ENCODE measurements at regions not wholly inside any gene's neighbourhood (a gene's known extent, or its start where the extent isn't known, plus 50 kb on each side); places are given as distances from the start of the nearest gene placed in this dataset.

DNA sequence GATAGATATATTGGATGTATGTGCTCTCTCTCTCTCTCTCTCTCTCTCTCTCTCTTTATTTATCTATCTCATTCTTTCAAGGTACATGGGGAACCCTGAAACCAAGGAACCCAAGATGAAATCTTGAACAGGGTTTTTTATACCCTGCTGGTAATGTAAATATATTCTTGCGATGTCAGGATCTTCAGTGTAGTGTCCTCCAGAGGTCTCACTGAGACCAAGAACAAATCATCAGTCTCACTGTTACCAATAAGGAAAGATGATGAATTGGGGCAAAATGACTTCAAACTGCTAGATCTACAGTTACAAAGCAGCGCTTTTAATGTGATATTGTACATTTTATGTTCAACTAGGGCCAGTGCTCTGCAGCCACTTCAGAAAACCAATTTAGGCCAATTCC is 423.5 kb downstream of the ANKRD7 start:
- DNase-seq, result no peak
- H3K9me3 ChIP-seq (ENCODE audit: control insufficient read depth, low read length), result no peaks in the 10 kb centered on the region
- H3K27ac ChIP-seq (ENCODE audit: low read depth in 1 of 2, low read length in 2 of 2), result no peak overlapping the region
- ATAC-seq (ENCODE audit: low FRiP score), result no peak
- WGBS, 2 donors, result 89 to 91% methylated on average over 2 of the region's 2 CpGs
- no peaks in the 10 kb centered on the region for H3K36me3 ChIP-seq (ENCODE audit: control insufficient read depth in 1 of 2, insufficient read depth in 2 of 2, low read length in 1 of 2)
- H3K4me3 ChIP-seq (ENCODE audit: low read length in 2 of 2), result no peak overlapping the region
- H3K4me1 ChIP-seq (ENCODE audit: control insufficient read depth in 1 of 2, insufficient read depth in 2 of 2, low read length in 2 of 2), result no peaks in the 10 kb centered on the region
- intact Hi-C loops (cut with DNase I), result no loop called here
- no peaks in the 10 kb centered on the region for H3K27me3 ChIP-seq (ENCODE audit: control insufficient read depth in 1 of 2, insufficient read depth in 2 of 2, low read length in 1 of 2)

DNA sequence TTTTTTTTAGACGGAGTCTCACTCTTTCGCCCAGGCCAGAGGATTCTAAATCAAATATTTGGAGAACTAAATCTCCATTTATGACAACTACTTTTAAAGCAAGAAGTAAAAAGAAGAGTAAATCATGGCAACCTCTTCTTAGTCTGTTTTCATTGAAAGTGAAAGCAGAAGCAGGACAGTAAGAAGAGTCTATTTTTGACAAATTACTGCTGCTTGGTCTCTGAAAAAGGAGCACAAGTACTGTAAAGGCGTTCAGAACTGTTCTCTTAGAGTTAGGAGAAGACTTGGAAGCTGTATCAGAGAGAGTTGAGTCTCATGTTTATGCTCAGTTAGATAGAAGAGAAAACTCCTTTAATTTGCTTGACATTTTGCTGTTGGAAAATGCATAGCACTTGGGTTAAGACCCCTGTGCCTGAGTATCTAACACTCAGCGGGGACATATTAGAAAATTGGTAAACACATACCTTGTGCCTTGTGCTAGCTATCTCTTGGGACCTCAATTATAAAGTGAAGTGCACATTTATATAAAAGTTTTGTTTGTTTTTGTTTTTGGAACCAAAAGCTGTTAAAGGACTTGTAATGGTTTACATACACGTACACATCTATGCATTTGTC is 433.0 kb downstream of the ANKRD7 start:
- Histone ChIP-seq H3K27ac (ENCODE audit: low read depth in 1 of 2, low read length in 2 of 2) (no peak overlapping the region), H3K36me3 (ENCODE audit: control insufficient read depth in 1 of 2, insufficient read depth in 2 of 2, low read length in 1 of 2) (no peaks in the 10 kb centered on the region), H3K4me3 (ENCODE audit: low read length in 2 of 2) (no peak overlapping the region), H3K9me3 (ENCODE audit: control insufficient read depth, low read length) (no peaks in the 10 kb centered on the region), H3K27me3 (ENCODE audit: control insufficient read depth in 1 of 2, insufficient read depth in 2 of 2, low read length in 1 of 2) (no peaks in the 10 kb centered on the region), H3K4me1 (ENCODE audit: control insufficient read depth in 1 of 2, insufficient read depth in 2 of 2, low read length in 2 of 2) (no peaks in the 10 kb centered on the region)
- DNase-seq, result no peak
- 77 to 80% methylated on average over 5 of the region's 5 CpGs for WGBS, 2 donors
- ATAC-seq (ENCODE audit: low FRiP score), result no peak
- intact Hi-C loops (cut with DNase I), result no loop called here

DNA sequence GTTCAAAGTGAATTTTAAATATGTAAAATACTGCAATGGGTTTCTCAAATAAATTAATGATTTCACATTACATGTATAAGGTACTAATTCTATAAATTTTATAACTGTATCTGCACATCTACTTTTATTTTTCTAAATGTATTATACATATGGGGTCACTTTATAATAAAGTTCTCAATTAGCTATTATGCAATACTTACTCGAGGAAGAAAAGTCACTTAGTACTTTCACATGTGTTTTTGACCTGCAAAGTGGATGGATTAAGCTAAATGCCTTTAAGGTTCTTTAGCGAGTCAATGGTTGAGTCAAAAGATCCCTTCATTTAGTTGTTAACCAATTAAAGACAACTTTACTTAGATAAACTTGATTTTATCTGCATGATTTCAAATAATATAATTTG is 437.8 kb downstream of the ANKRD7 start:
- no peaks in the 10 kb centered on the region for H3K4me1 ChIP-seq (ENCODE audit: control insufficient read depth in 1 of 2, insufficient read depth in 2 of 2, low read length in 2 of 2)
- H3K36me3 ChIP-seq (ENCODE audit: control insufficient read depth in 1 of 2, insufficient read depth in 2 of 2, low read length in 1 of 2), result no peaks in the 10 kb centered on the region
- intact Hi-C loops (cut with DNase I), result no loop called here
- H3K4me3 ChIP-seq (ENCODE audit: low read length in 2 of 2), result no peak overlapping the region
- ATAC-seq (ENCODE audit: low FRiP score) (no peak), DNase-seq (no peak)
- no peaks in the 10 kb centered on the region for H3K9me3 ChIP-seq (ENCODE audit: control insufficient read depth, low read length)
- H3K27me3 ChIP-seq (ENCODE audit: control insufficient read depth in 1 of 2, insufficient read depth in 2 of 2, low read length in 1 of 2), result no peaks in the 10 kb centered on the region
- H3K27ac ChIP-seq (ENCODE audit: low read depth in 1 of 2, low read length in 2 of 2), result no peak overlapping the region
- 90 to 92% methylated on average over 2 of the region's 2 CpGs for WGBS, 2 donors

DNA sequence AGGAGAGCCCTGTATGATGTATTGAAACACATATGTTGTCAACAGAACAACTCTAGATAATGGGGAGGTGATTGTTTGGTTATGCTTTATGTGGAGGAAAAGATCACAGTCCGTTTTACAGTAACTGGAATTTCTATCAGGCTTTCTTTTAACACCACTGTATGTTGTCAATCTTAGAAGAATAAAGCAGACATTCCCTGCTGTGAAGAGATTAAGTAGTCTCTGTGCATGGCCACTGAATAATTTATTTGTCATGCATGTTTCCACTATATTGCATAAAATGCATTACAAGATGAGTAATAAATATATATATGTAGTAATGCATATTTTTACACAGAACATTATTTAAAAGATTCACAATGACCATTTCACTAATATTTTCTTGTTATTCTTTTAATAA is 440.0 kb downstream of the ANKRD7 start:
- H3K27me3 ChIP-seq (ENCODE audit: control insufficient read depth in 1 of 2, insufficient read depth in 2 of 2, low read length in 1 of 2), result no peaks in the 10 kb centered on the region
- 64 to 74% methylated on average over 1 of the region's 1 CpG for WGBS, 2 donors
- ATAC-seq (ENCODE audit: low FRiP score), result no peak
- H3K9me3 ChIP-seq (ENCODE audit: control insufficient read depth, low read length), result no peaks in the 10 kb centered on the region
- no peaks in the 10 kb centered on the region for H3K36me3 ChIP-seq (ENCODE audit: control insufficient read depth in 1 of 2, insufficient read depth in 2 of 2, low read length in 1 of 2)
- no peak overlapping the region for H3K27ac ChIP-seq (ENCODE audit: low read depth in 1 of 2, low read length in 2 of 2)
- intact Hi-C loops (cut with DNase I), result no loop called here
- H3K4me1 ChIP-seq (ENCODE audit: control insufficient read depth in 1 of 2, insufficient read depth in 2 of 2, low read length in 2 of 2), result no peaks in the 10 kb centered on the region
- DNase-seq, result no peak
- H3K4me3 ChIP-seq (ENCODE audit: low read length in 2 of 2), result no peak overlapping the region

DNA sequence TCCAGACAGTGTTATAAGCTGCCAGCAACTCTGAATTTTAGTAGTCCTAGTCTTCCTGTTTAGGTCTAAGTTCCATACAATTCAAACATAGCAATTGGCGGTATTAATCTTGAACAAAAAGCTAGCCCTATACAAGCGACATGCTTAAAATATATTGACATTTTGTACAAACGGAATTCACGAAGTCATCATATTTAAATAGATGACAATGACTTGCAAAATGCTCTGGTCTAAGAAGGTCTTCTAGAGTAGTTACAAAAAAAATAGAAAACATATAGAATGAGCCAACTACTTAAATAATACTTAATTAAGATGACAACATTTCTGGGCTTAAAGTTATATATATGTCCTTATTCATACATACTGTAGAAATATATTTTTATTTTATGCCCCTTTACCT is 446.6 kb downstream of the ANKRD7 start:
- Histone ChIP-seq H3K27me3 (ENCODE audit: control insufficient read depth in 1 of 2, insufficient read depth in 2 of 2, low read length in 1 of 2) (no peaks in the 10 kb centered on the region), H3K4me3 (ENCODE audit: low read length in 2 of 2) (no peak overlapping the region), H3K9me3 (ENCODE audit: control insufficient read depth, low read length) (no peaks in the 10 kb centered on the region), H3K27ac (ENCODE audit: low read depth in 1 of 2, low read length in 2 of 2) (no peak overlapping the region), H3K4me1 (ENCODE audit: control insufficient read depth in 1 of 2, insufficient read depth in 2 of 2, low read length in 2 of 2) (no peaks in the 10 kb centered on the region), H3K36me3 (ENCODE audit: control insufficient read depth in 1 of 2, insufficient read depth in 2 of 2, low read length in 1 of 2) (no peaks in the 10 kb centered on the region)
- DNase-seq (no peak), ATAC-seq (ENCODE audit: low FRiP score) (no peak)
- 60 to 89% methylated on average over 4 of the region's 4 CpGs for WGBS, 2 donors
- intact Hi-C loops (cut with DNase I), result no loop called here

DNA sequence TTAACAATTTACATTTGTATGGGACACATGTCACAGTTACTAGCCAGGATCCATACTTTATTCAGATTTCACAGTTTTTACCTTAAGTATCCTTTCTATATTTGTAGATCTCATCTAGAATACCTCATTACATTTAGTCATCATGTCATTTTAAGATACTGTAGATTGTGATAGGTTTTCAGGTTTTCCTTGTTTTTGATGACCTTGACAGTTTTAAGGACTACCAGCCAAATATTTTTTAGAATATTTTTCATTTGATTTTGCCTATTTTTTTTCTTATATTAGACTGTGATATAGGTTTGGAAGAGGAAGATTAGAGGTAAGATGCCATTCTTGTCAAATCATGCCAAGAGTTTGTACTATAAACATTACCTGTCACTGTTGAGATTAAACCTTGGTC is 460.3 kb downstream of the ANKRD7 start:
- H3K27ac ChIP-seq (ENCODE audit: low read depth in 1 of 2, low read length in 2 of 2), result no peak overlapping the region
- no peaks in the 10 kb centered on the region for H3K36me3 ChIP-seq (ENCODE audit: control insufficient read depth in 1 of 2, insufficient read depth in 2 of 2, low read length in 1 of 2)
- intact Hi-C loops (cut with DNase I), result no loop called here
- no peak for ATAC-seq (ENCODE audit: low FRiP score)
- peaks cover 0 to 1% of the 10 kb centered on the region in 2 donors for H3K4me1 ChIP-seq (ENCODE audit: control insufficient read depth in 1 of 2, insufficient read depth in 2 of 2, low read length in 2 of 2)
- no peak overlapping the region for H3K4me3 ChIP-seq (ENCODE audit: low read length in 2 of 2)
- DNase-seq, result no peak
- no peaks in the 10 kb centered on the region for H3K9me3 ChIP-seq (ENCODE audit: control insufficient read depth, low read length)
- no peaks in the 10 kb centered on the region for H3K27me3 ChIP-seq (ENCODE audit: control insufficient read depth in 1 of 2, insufficient read depth in 2 of 2, low read length in 1 of 2)

DNA sequence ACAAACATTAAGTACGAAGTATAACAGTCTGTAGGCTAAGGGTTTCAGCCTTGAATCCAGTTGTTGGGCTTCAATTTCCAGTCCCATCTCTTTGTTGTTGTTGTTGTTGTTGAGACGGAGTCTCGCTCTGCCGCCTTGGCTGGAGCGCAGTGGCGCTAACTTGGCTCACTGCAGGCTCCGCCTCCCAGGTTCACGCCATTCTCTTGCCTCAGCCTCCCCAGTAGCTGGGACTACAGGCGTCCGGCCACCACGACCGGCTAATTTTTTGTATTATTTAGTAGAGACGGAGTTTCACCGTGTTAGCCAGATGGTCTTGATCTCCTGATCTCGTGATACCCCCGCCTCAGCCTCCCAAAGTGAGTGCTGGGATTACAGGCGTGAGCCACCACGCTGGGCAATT is 464.9 kb downstream of the ANKRD7 start:
- no peaks in the 10 kb centered on the region for H3K27me3 ChIP-seq (ENCODE audit: control insufficient read depth in 1 of 2, insufficient read depth in 2 of 2, low read length in 1 of 2)
- intact Hi-C loops (cut with DNase I), result no loop called here

DNA sequence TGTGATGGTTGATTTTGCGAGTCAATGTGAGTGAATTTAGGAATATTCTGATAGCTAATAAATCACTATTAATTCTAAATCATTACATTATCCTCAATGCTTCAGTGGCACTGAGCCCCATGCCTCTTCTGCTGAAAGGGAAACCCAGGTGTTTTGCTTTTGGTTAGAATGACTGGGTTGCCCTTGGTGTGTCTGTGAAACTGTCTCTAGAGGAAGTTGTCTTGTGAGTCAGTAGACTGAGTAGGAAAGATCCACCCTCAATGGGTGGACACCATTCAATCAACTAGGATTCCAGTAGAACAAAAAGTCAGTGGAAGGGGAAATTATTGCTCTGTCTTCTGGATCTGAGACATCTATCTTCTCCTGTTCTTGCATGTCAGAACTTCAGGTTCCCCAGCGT is 472.4 kb downstream of the ANKRD7 start:
- 94 to 95% methylated on average over 2 of the region's 2 CpGs for whole genome bisulfite sequencing, 2 donors

More for the DNA sequence above, 464.9 kb downstream of the ANKRD7 start:
- Histone ChIP-seq H3K4me1 (ENCODE audit: control insufficient read depth in 1 of 2, insufficient read depth in 2 of 2, low read length in 2 of 2) (no peaks in the 10 kb centered on the region), H3K9me3 (ENCODE audit: control insufficient read depth, low read length) (no peaks in the 10 kb centered on the region), H3K4me3 (ENCODE audit: low read length in 2 of 2) (no peak overlapping the region), H3K27ac (ENCODE audit: low read depth in 1 of 2, low read length in 2 of 2) (no peak overlapping the region), H3K36me3 (ENCODE audit: control insufficient read depth in 1 of 2, insufficient read depth in 2 of 2, low read length in 1 of 2) (no peaks in the 10 kb centered on the region)
- ATAC-seq (ENCODE audit: low FRiP score) (no peak), DNase-seq (peak in 1 of 2 donors; percentile 50)
- WGBS, 2 donors, result 97 to 98% methylated on average over 18 of the region's 18 CpGs

DNA sequence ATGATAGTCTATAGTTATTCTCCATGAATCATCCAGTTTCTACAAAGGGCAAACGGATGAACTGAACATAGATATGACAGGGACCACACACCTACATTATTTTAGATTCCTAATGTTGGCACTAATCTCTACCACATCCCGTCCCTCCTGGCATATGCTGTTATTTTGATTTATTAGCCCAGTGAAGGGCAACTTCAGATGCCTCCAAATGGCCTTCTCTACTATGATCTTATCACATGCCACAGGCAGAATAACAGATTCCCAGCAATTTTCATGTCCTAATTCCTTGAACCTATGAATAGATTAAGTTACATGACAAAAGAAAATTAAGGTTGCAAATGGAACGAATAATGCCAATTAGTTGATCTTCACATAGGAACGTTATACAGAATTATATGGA is 474.7 kb downstream of the ANKRD7 start:
- ATAC-seq (ENCODE audit: low FRiP score) (no peak), DNase-seq (no peak)
- intact Hi-C loops (cut with DNase I), result no loop called here
- no peak overlapping the region for H3K27ac ChIP-seq (ENCODE audit: low read depth in 1 of 2, low read length in 2 of 2)
- no peak overlapping the region for H3K4me3 ChIP-seq (ENCODE audit: low read length in 2 of 2)
- H3K4me1 ChIP-seq (ENCODE audit: control insufficient read depth in 1 of 2, insufficient read depth in 2 of 2, low read length in 2 of 2), result no peaks in the 10 kb centered on the region
- WGBS, 2 donors, result 75 to 84% methylated on average over 4 of the region's 4 CpGs
- H3K36me3 ChIP-seq (ENCODE audit: control insufficient read depth in 1 of 2, insufficient read depth in 2 of 2, low read length in 1 of 2), result no peaks in the 10 kb centered on the region
- H3K9me3 ChIP-seq (ENCODE audit: control insufficient read depth, low read length), result no peaks in the 10 kb centered on the region
- H3K27me3 ChIP-seq (ENCODE audit: control insufficient read depth in 1 of 2, insufficient read depth in 2 of 2, low read length in 1 of 2), result no peaks in the 10 kb centered on the region

More for the DNA sequence above, 472.4 kb downstream of the ANKRD7 start:
- H3K27me3 ChIP-seq (ENCODE audit: control insufficient read depth in 1 of 2, insufficient read depth in 2 of 2, low read length in 1 of 2), result no peaks in the 10 kb centered on the region
- no peaks in the 10 kb centered on the region for H3K4me1 ChIP-seq (ENCODE audit: control insufficient read depth in 1 of 2, insufficient read depth in 2 of 2, low read length in 2 of 2)
- intact Hi-C loops (cut with DNase I), result no loop called here
- no peaks in the 10 kb centered on the region for H3K36me3 ChIP-seq (ENCODE audit: control insufficient read depth in 1 of 2, insufficient read depth in 2 of 2, low read length in 1 of 2)
- no peak for ATAC-seq (ENCODE audit: low FRiP score)
- no peaks in the 10 kb centered on the region for H3K9me3 ChIP-seq (ENCODE audit: control insufficient read depth, low read length)
- H3K4me3 ChIP-seq (ENCODE audit: low read length in 2 of 2), result no peak overlapping the region
- no peak overlapping the region for H3K27ac ChIP-seq (ENCODE audit: low read depth in 1 of 2, low read length in 2 of 2)
- no peak for DNase-seq

Measured in aorta (tissue), 5 donors.